Stimulated activated CD4-positive, alpha-beta T cell treated with anti-CD3 and anti-CD28 coated beads, Interleukin-15, amount 100 ng/mL, for 48 hours (primary cell): ENCODE measurements at regions not wholly inside any gene's neighbourhood (a gene's known extent, or its start where the extent isn't known, plus 50 kb on each side); places are given as distances from the start of the nearest gene placed in this dataset.

Source experiments
- DNase-seq, 2 donors: peaks; one replicate each; pipeline ENCODE4 v3.0.0-alpha.2; 2020; ENCODE audit warnings: low read depth in 2 of 2

- no peak for DNase-seq
These were observed 129.5 kb upstream of the ACP3 start for GRCh38 chr3:132187746-132188145.

DNA sequence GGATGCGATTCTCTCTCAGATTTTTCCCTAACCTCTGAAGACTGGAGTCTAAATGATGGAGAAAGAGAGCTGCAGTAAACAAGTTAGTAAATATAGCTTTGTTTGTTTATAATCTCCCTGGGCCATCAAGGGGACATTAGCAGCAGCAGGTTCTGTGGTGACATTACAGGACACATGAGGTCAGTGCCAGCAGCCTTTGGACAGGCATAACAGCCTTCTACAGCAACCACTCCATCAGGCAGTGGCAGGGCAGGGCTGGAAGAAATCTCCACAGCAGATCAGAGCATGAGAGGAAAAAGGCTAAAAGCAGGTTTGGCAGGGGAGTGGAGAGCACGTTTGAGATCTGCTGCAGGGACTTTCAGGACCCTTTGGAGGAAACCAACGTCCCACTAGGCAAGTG lies 127.6 kb upstream of the ACP3 start:
- no peak for DNase-seq

GRCh38 chr3:132196113-132196512 lies 121.1 kb upstream of the ACP3 start:
- DNase-seq: no peak

DNA sequence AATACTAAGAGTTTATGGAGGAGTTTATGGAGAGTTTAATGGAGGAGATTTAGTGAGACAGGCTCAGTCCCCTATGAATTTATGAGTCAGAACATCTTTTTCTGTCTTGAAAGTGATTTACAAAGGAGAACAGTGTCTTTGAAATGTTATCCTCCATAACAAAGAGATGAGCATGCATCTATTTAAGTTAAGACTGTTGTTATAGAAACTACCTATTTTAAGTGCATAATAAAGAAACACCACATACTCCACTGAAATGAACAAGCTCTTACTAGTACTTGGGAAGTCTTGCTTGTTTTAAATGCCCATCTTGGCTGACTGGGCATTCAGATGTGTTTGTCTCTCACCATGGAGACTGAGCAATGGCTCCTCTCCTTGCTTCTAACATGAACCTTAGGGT lies 118.7 kb upstream of the ACP3 start:
- DNase-seq: no peak

GRCh38 chr3:132199451-132199850 lies 117.8 kb upstream of the ACP3 start:
- no peak for DNase-seq

DNA sequence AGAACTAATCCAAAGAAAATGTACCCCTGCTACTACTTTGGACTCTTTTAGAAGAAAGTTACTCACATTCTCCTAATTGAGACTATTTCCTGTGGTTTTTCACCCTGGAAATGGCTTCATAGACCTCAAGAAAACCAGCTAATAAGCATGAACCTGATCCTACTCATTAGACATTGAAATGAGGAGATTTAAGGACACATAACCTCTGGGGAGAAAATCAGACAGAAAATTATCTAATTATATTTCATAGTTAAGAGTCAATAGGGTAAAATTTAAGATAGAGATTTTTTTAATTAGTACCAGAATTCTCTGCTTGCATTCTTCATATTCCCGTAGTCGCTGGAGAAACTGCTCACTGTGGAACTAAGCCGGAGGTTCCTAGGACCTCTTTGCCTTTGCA lies 114.6 kb upstream of the ACP3 start:
- DNase-seq: no peak

GRCh38 chr3:132203889-132204596 lies 113.2 kb upstream of the ACP3 start:
- no peak for DNase-seq

DNA sequence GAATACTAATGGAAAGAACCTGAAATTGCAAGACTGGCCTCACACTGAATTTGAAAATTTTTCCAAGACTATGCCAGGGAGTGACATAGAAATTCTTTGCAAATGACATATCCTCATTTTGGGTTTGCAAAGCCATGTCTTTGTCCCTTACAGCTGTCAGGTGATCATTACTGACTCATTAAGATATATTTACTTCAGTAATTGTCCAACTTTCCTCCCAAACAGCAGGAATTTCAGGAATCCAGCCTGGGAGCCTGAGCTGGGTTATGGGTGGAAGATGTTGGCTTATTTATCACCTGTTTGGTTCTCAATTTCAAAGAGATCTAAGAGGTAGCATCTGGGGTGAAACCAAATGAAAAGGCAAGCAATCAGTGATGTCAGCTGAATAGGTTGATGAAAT lies 111.6 kb upstream of the ACP3 start:
- DNase-seq: no peak

DNA sequence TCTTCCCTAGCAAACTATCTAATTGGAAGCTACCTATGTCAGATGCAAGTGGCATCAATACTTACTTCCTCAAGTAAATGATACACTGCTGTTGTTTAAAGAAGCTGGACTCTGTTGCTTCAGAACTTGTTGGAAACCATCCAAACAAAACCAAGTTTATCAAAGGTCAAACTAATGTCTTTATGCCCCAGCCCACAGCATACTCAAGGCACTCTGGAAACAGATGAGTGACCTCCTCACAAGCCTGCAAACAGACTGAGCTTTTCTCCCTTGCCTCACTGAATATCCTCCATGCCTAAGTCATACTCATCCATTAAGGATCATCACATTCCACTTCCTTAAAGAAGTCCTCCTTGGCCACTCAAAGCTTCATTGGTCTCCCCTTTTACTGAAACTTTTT lies 107.4 kb upstream of the ACP3 start:
- DNase-seq: no peak

DNA sequence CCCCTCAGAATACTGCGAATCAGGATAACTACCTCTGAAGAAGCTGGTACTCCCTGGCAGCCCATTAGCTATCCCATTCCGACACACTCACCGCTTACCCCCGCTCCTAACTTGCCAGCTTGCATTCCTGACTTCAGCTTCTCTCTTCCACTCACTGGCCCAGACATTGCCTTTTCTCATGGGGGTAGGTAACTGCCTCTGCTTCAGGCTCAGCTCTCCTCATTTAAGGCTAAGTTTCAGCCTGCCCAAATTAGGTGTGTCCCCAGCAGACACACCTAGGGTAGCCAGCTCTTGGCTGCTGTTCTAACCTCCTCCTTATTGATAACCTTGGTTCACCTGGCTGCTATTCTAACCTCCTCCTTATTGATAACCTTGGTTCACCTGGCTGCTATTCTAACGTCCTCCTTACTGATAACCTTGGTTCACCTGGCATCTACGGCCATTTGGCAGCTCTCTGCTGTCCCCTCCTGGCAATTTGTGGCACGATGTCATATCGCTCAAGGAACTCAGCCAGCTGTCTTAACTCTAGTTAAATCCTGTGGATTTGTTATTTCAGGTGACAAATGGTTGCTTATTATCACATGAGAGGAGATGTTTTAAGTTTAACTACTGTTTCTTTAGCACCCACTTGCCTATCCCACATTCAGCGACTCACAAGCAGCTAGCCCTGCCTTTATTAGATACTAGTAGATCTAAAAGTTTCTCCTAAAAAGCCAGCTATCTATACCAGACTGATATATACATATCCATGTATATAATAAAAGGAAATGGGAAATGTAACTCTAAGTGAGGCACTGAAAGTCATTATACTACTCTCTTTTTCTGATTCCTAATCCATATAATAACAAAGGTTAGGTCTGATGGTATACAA lies 106.5 kb upstream of the ACP3 start:
- peak in 1 of 2 donors; percentile 0 for DNase-seq

DNA sequence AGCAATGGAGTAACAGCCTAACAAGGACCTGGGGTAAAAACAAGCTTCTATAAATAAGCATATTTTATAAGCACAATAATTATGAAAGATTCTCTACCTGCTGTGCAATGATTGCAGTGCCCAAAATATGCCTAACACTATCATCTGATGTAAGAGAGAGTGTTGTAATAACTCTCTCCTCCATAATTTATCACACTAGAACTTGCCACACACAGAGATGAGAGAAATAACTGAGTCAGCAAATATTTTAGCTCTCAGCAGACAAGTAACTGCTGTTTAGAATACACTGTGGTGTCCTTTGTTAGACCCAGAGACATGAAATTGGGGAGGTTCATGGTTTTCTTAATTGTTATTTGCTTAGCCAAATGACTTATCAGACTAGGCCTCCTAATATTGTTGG lies 105.3 kb upstream of the ACP3 start:
- DNase-seq: no peak

- DNase-seq: no peak
These were observed 98.1 kb upstream of the ACP3 start for GRCh38 chr3:132218817-132219755.

DNA sequence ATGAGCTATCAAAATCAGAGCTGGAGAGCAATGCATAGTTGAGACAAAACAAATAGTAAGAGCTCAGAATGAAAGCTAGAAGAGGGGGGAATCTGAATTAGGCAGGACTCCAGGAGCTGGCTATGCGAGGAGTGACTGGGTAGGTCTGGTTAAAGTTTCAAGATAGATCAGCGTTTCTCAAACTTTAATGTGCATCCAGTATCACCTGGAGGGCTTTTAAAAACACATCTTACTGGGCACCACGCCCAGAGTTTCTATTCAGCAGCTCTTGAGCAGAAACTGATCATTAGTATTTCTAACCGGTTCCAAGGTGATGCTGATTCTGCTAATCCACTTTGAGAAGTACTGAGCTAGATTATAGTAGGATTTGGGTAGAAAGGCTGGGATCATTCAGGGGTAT lies 96.2 kb upstream of the ACP3 start:
- DNase-seq: no peak

DNA sequence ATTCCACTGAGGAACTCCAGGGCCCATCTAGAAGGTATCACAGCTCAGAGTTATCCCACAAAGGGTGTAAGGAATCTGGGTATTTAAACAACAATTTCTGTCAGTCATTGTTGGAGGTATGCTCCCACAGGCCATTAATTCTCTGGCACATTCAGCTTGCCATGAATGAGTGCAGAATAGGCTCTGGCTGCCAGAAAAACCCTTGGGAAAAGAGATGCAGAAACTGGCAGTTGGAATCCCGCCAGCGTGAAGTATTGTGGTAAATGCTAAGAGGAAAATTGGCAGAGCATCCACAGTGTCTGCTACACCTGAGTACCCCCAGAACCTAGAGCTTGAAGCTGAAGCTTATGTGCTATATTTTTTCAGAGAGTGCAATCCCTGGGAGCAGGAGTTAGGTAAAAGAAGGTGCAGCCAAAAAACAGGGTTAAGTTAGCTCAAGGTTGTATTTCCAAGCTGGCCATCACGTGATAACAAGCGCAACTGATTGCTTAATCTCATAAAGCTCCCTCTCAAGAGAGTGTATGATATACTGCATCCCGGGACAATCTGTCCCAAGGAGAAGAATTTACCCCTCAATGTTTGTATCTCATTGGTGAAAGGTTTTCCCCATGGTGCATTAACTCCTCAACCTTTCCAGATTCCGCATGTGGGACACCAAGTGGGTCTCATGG lies 94.2 kb upstream of the ACP3 start:
- no peak for DNase-seq

GRCh38 chr3:132225664-132226063 lies 91.5 kb upstream of the ACP3 start:
- no peak for DNase-seq

- no peak for DNase-seq
These were observed 88.3 kb upstream of the ACP3 start for GRCh38 chr3:132228923-132229322.

GRCh38 chr3:132229641-132230040 lies 87.6 kb upstream of the ACP3 start:
- no peak for DNase-seq

DNA sequence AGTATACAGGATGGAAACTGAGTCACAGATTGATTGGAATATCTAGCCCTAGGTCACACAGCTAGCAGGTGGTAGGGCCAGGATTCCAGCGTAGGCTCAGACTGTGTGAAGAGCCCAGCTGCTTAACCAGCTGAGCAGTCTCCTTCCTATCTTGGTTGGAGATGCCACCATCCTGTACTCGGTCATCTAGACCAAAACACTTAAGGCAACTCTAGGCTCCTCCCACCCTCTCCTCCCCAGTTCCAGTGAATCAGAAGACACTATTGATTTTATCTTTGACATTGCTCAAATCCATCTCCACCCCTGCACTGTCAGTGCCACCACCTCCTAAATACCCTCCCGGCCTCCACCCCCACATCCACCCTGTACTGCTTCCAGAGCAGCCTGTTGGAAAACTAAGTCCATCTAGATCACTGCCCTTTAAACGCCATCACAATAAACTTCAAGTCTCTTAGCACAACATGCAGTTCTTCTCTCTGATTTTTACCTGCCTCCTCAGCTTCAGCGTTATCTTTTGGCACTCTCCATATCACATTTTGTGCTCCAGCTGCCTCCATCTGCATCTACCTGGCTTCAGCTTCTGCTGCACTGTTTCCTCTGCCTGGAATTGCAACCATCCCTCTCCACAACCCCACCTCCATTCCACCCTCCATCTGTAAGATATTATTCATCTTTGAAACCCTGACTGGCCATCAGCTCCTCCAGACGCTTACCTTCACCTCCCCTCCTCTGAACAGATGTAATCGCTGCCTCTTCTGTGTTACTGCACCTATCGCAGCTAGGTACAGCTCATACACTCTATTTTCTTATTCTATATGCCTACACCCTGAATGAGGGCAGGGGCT lies 86.8 kb upstream of the ACP3 start:
- no peak for DNase-seq

- DNase-seq: no peak
These were observed 85.6 kb upstream of the ACP3 start for GRCh38 chr3:132231633-132232032.

DNA sequence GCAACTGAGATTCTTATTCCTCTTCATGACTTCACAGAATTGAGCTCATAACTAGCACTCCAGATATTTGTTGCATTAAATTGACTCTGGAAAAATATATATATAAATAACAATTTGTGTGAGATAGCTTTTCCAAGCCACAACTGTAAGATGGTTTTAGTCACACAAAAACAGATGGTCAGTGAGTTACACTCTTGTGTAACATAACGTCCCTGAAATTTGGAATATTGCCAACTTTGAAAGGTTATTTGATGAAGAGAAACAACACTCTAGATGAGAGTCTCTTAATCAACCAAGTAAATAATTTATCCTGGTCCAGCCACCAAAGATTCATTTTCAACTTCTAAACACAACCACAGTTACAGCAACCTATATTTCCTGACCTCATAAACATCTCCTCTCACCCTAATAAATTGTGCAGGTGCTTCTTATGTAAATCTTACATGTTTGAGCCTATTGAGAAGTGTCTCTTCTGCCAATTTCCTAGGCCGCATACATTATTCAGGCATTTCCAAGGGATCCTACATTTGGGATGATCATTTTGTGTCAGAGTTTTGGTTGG lies 84.9 kb upstream of the ACP3 start:
- no peak for DNase-seq
